Hematopoietic multipotent progenitor cell treated with erythropoietin and hydrocortisone succinate and interleukin-3 and kit ligand, for 15 days (in vitro differentiated cells): ENCODE measurements at regions not wholly inside any gene's neighbourhood (a gene's known extent, or its start where the extent isn't known, plus 50 kb on each side); places are given as distances from the start of the nearest gene placed in this dataset.
"Not testable (repeated sequence)": the region's sequence is repeated elsewhere in the genome, so short reads cannot be mapped to it uniquely, and the experiment has no call there.

Source experiments
- DNase-seq: peaks from one replicate; pipeline ENCODE4 v3.0.0-alpha.2; 2015; ENCODE audit warnings: low spot score

- no peak for DNase-seq
Observed at GRCh38 chr3:186454881-186455703, 89.1 kb downstream of the CRYGS start.

GRCh38 chr3:186453531-186453930 is 90.6 kb downstream of the CRYGS start:
- DNase-seq = no peak

- DNase-seq = no peak
Observed at GRCh38 chr3:186452517-186452916, 90.5 kb upstream of the DGKG start.

- DNase-seq = no peak
Observed at GRCh38 chr3:186451371-186451770, 89.3 kb upstream of the DGKG start.

GRCh38 chr3:186444974-186445373 is 82.9 kb upstream of the DGKG start:
- DNase-seq = no peak

GRCh38 chr3:186444288-186444687 is 82.3 kb upstream of the DGKG start:
- no peak for DNase-seq

GRCh38 chr3:186442979-186443378 is 80.9 kb upstream of the DGKG start:
- not testable (repeated sequence) for DNase-seq

- DNase-seq = no peak
Observed at GRCh38 chr3:186442162-186442561, 80.1 kb upstream of the DGKG start.

GRCh38 chr3:186440891-186441290 is 78.9 kb upstream of the DGKG start:
- DNase-seq = no peak

- no peak for DNase-seq
Observed at GRCh38 chr3:186439725-186440124, 77.7 kb upstream of the DGKG start.

GRCh38 chr3:186435332-186435731 is 73.3 kb upstream of the DGKG start:
- not testable (repeated sequence) for DNase-seq

GRCh38 chr3:186432944-186433732 is 71.1 kb upstream of the DGKG start:
- no peak for DNase-seq

GRCh38 chr3:186432189-186432588 is 70.2 kb upstream of the DGKG start:
- DNase-seq = no peak

- DNase-seq = no peak
Observed at GRCh38 chr3:186427627-186428281, 65.7 kb upstream of the DGKG start.

- DNase-seq = no peak
Observed at GRCh38 chr3:186425788-186426730, 64.0 kb upstream of the DGKG start.

GRCh38 chr3:186421946-186422345 is 59.9 kb upstream of the DGKG start:
- no peak for DNase-seq

- no peak for DNase-seq
Observed at GRCh38 chr3:186418671-186419145, 56.7 kb upstream of the DGKG start.

GRCh38 chr3:186417791-186418190 is 55.8 kb upstream of the DGKG start:
- no peak for DNase-seq

- no peak for DNase-seq
Observed at GRCh38 chr3:186414735-186415419, 52.8 kb upstream of the DGKG start.

GRCh38 chr3:186413615-186414415 is 51.8 kb upstream of the DGKG start:
- no peak for DNase-seq
